PC-9 (cell line): ENCODE measurements at regions not wholly inside any gene's neighbourhood (a gene's known extent, or its start where the extent isn't known, plus 50 kb on each side); places are given as distances from the start of the nearest gene placed in this dataset.

Experiments used
- EZH2 ChIP-seq: fragments of 200-600 bp; sonication (generic); IDR thresholded peaks from 2 replicates; pipeline ENCODE4 v1.8.0; 2017; ENCODE audit warnings: antibody characterized with exemption, low read depth
- TF ChIP-seq, protein P1 (sequence below): fragments of 200-600 bp; sonication (generic); conservative IDR thresholded peaks from 2 replicates; pipeline ENCODE4 v1.6.1; 2017; ENCODE audit warnings: mixed run types, antibody characterized with exemption, mild to moderate bottlenecking, moderate library complexity

- TF ChIP-seq, protein P1, sequence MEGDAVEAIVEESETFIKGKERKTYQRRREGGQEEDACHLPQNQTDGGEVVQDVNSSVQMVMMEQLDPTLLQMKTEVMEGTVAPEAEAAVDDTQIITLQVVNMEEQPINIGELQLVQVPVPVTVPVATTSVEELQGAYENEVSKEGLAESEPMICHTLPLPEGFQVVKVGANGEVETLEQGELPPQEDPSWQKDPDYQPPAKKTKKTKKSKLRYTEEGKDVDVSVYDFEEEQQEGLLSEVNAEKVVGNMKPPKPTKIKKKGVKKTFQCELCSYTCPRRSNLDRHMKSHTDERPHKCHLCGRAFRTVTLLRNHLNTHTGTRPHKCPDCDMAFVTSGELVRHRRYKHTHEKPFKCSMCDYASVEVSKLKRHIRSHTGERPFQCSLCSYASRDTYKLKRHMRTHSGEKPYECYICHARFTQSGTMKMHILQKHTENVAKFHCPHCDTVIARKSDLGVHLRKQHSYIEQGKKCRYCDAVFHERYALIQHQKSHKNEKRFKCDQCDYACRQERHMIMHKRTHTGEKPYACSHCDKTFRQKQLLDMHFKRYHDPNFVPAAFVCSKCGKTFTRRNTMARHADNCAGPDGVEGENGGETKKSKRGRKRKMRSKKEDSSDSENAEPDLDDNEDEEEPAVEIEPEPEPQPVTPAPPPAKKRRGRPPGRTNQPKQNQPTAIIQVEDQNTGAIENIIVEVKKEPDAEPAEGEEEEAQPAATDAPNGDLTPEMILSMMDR, result no peak
- no peak for TF ChIP-seq EZH2
These were observed 107.5 kb downstream of the ZNF281 start for GRCh38 chr1:200302192-200302920.
